Neutrophil (primary cell): ENCODE measurements at regions not wholly inside any gene's neighbourhood (a gene's known extent, or its start where the extent isn't known, plus 50 kb on each side); places are given as distances from the start of the nearest gene placed in this dataset.

ENCODE experiments used
- H3K27ac ChIP-seq: fragments of 200-600 bp; sonication (generic); 2 replicates; pipeline ENCODE4 v1.5.1; 2016; ENCODE audit warnings: mild to moderate bottlenecking, moderate library complexity
- H3K27me3 ChIP-seq: fragments of 200-600 bp; sonication (generic); 2 replicates; pipeline ENCODE4 v1.6.0; 2016; ENCODE audit warnings: mild to moderate bottlenecking
- H3K36me3 ChIP-seq: fragments of 200-600 bp; sonication (generic); 2 replicates; pipeline ENCODE4 v1.5.1; 2017
- H3K4me1 ChIP-seq, 2 experiments: fragments of 200-600 bp in 1 of 2; sonication (generic) in 1 of 2; 1 replicate in 1 of 2; 2 replicates in 1 of 2; pipeline versions ENCODE4 v1.5.1 to v1.6.1; 2013 to 2016; ENCODE audit warnings: low read depth in 1 of 2, low read length in 1 of 2, mild to moderate bottlenecking in 1 of 2, moderate library complexity in 1 of 2; ENCODE audit not compliant: control insufficient read depth in 1 of 2, insufficient read depth in 1 of 2
- H3K4me3 ChIP-seq, 2 experiments: fragments of 200-600 bp in 1 of 2; sonication (generic) in 1 of 2; 1 replicate in 1 of 2; 2 replicates in 1 of 2; pipeline ENCODE4 v1.5.1; 2013 to 2016; ENCODE audit warnings: low read depth in 1 of 2, low read length in 1 of 2, mild to moderate bottlenecking in 1 of 2, moderate library complexity in 1 of 2
- H3K9me3 ChIP-seq: fragments of 200-600 bp; sonication (generic); 2 replicates; pipeline ENCODE4 v1.5.1; 2016
- TF ChIP-seq, protein P1 (sequence below): fragments of 200-600 bp; sonication (generic); IDR thresholded peaks from 2 replicates; pipeline ENCODE4 v1.5.1; 2016; ENCODE audit warnings: antibody characterized with exemption

DNA sequence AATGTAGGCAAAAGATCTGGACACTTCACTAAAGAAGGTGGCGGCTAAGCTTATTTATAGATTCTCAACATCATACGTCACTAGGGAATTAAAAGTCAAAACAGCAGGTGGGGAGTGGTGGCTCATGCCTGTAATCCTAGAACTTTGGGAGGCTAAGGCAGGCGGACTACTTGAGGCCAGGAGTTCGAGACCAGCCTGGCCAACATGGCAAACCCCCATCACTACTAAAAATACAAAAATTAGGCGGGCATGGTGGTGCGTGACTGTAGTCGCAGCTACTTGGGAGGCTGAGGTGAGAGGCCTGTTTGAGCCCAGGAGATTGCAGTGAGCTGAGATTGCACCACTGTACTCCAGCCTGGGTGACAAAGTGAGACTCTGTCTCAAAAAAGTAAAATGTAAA lies 74.6 kb downstream of the GPX5 start:
- H3K27ac ChIP-seq: no peak overlapping the region
- H3K9me3 ChIP-seq: no peaks in the 10 kb centered on the region
- H3K4me1 ChIP-seq: no peaks in the 10 kb centered on the region
- peaks cover 26% of the 10 kb centered on the region for H3K27me3 ChIP-seq
- no peaks in the 10 kb centered on the region for H3K36me3 ChIP-seq
- H3K4me3 ChIP-seq: no peak overlapping the region
- TF ChIP-seq, protein P1, sequence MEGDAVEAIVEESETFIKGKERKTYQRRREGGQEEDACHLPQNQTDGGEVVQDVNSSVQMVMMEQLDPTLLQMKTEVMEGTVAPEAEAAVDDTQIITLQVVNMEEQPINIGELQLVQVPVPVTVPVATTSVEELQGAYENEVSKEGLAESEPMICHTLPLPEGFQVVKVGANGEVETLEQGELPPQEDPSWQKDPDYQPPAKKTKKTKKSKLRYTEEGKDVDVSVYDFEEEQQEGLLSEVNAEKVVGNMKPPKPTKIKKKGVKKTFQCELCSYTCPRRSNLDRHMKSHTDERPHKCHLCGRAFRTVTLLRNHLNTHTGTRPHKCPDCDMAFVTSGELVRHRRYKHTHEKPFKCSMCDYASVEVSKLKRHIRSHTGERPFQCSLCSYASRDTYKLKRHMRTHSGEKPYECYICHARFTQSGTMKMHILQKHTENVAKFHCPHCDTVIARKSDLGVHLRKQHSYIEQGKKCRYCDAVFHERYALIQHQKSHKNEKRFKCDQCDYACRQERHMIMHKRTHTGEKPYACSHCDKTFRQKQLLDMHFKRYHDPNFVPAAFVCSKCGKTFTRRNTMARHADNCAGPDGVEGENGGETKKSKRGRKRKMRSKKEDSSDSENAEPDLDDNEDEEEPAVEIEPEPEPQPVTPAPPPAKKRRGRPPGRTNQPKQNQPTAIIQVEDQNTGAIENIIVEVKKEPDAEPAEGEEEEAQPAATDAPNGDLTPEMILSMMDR: no peak

DNA sequence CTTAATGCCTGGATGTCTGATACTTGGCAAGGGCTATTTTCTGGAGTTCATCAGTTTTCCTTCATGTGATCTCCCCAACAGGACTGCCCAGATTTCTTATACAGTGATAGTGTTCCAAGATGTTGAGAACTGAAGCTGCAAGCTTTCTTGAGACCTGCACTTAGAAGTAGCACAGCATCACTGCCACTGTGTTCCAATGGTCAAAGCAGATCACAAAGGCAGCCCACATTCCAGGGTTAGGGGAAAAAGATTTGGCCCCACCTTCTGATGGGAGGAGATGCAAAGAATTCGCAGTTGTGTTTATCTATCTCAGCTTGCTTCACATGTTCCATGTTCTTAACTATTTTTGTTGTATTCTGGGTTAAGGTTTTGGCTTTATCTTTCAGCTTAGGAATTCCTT lies 78.2 kb downstream of the GPX5 start:
- Histone ChIP-seq H3K27me3 (peaks cover 40% of the 10 kb centered on the region), H3K4me3 (no peak overlapping the region), H3K9me3 (no peaks in the 10 kb centered on the region), H3K4me1 (no peaks in the 10 kb centered on the region), H3K36me3 (no peaks in the 10 kb centered on the region), H3K27ac (no peak overlapping the region)
- TF ChIP-seq, protein P1: no peak

DNA sequence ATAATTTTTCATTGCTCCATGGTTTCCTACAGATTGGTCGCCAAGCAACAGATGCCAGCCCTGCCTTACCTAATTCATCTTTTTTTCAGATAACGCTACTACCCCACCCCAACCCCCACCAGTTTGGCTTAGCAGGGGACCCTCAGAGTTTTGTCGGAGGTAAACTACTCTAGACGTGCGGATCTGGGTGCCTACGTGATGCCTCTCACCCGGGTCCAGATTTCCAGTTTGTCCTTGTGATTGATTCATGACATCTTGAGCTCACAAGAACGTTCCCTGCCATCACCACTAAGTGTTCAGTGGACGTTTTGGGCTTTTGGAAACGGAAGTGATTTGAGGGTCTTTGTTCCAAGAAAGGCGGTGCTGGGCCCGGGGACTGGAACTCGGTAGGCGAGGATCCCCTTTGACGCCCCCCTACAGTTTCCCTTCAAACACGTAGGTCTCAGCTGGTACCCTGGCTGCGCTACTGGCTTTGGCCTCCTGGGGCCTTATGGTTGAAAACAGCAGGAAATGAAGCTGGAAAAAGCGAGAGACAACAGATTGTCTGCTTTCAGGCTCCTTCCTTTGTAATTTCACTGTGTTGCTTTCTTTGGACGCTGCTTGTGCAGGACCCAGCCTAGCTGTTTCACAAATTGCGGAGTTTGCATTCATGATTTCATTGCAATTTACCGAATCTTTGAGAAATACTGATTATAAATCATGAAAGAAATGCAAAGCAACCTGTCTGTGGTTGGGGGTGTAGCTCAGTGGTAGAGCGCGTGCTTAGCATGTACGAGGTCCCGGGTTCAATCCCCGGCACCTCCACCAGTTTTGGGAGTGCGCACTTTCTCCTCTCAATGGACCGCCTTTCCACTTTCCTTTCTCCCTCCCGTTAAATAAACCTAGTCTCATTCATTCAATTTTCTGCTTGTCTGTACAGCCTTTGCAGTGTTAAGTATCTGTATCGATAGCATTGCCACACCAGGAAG lies 81.0 kb downstream of the GPX5 start:
- H3K4me1 ChIP-seq: no peaks in the 10 kb centered on the region
- H3K9me3 ChIP-seq: no peaks in the 10 kb centered on the region
- peaks cover 38% of the 10 kb centered on the region for H3K27me3 ChIP-seq
- H3K36me3 ChIP-seq: no peaks in the 10 kb centered on the region
- TF ChIP-seq, protein P1: no peak
- H3K4me3 ChIP-seq: no peak overlapping the region
- no peak overlapping the region for H3K27ac ChIP-seq

DNA sequence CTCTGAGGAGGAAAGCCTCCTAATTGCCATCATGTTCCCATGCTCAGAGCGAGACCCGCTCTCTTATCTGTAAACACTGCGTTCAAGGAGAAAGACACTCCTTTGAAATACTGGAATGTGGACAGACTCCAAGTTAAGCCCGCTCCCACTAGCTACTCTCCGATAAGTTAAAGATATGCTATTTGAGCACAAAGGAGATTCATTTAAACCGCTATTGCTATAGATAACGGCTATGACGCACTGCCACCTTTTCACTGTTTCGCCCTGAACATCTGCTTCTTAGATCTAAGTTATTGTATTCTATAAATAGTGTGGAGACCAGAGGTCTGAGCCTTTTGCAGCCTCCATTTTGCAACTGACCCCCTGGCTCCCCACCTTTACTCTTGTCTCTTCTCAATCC lies 82.3 kb downstream of the GPX5 start:
- H3K36me3 ChIP-seq: no peaks in the 10 kb centered on the region
- H3K27ac ChIP-seq: no peak overlapping the region
- H3K27me3 ChIP-seq: peaks cover 38% of the 10 kb centered on the region
- H3K4me1 ChIP-seq: no peaks in the 10 kb centered on the region
- TF ChIP-seq, protein P1: no peak
- no peaks in the 10 kb centered on the region for H3K9me3 ChIP-seq
- no peak overlapping the region for H3K4me3 ChIP-seq

DNA sequence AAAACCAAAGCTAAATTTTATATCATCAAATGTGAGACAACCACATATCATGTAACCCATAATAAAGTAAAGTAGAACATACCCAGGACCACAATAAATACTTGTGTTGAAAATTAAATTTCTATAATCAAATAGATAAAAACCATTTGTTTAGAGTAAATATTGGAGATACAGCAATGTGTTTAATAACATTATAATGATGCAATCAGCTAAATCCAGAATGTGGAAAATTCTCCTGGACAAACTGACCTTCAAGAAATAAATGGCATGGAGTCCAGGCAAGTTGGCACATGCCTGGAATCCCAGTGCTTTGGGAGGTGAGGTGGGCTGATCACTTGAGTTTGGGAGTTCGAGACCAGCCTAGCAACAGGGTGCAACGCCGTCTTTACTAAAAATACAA lies 84.0 kb downstream of the GPX5 start:
- no peak overlapping the region for H3K27ac ChIP-seq
- no peaks in the 10 kb centered on the region for H3K4me1 ChIP-seq
- H3K9me3 ChIP-seq: no peaks in the 10 kb centered on the region
- no peak overlapping the region for H3K4me3 ChIP-seq
- no peaks in the 10 kb centered on the region for H3K36me3 ChIP-seq
- TF ChIP-seq, protein P1: no peak
- peaks cover 39% of the 10 kb centered on the region for H3K27me3 ChIP-seq
